ENCODE measurements at regions not wholly inside any gene's neighbourhood (a gene's known extent, or its start where the extent isn't known, plus 50 kb on each side); places are given as distances from the start of the nearest gene placed in this dataset.

DNA sequence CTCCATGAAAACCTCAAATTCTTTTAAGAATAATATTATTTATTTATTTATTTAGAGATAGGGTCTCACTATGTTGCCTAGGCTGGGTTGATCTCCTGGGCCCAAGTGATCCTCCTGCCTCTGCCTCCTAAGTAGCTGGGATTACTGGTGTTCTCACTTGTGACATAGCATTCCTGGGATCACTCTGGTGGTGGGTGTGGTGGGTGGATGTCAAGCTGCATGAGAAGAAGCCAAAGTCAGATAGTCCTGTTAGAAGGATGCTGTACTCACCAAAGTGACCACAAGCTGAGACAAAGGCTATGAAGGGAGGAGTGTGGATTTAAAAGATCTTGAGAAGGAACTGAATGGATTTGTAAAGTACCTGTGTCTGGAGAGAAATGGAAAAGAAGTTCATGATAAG, 87.9 kb upstream of the SPON1 start:
- DNase-seq = no peak

- DNase-seq = no peak
Observed at GRCh38 chr11:13875643-13876042, 86.9 kb upstream of the SPON1 start.

DNA sequence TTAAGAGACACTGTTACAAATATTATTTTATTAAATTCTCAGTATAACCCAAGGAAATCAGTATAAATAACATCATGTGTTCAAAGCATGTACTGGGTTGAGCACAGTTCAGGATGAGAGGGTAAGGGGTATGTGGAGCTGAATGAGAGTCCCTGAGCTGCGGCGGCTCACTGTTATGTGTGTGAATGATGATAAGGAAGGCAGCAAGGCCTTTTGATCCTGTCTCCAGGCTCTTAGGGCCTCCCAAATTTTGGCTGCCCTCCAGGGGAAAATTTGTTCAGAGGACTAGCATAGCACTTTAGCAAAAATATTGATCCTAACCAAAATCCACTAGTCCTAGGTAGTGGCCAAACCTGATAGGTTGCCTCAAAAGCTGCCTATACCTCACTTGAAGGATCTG, 86.1 kb upstream of the SPON1 start:
- no peak for DNase-seq

DNA sequence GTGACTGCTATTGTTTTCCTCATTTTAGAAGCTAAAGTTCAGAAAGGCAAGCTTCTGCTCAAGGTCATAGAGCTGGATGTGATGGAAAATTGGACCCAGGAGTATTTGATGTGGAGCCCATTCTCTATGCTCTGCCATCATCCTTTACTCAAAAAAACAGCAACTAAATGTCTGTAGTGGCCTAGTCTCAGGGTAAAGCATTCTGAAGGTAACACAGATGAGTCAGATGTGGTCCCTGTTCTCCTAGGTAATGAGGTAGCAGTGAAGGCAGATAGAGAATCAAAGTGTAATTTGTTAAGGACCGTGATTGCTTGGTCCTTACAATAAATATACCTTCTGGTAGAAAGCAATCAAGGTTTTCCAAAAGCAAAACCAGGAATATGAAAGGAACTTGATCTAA, 84.4 kb upstream of the SPON1 start:
- no peak for DNase-seq

DNA sequence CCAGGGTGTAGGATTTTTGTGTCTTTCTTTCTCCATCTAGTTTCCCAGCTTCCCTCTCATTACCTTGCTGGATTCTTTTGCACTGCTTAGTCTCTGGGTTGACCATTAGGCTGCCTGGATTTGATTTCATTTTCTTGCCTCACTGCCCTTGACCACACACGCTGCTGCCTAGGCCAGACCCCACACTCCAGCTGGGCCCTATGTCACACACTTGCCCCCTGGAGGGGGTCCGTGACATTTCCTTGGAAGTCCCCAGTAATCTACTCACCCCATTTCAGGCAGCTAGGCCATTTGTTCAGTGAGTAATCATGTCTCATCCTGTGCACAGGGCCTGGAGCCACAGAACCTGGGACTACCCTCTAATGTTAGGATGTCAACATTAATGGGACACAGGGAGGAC, 81.9 kb upstream of the SPON1 start:
- DNase-seq = no peak

DNA sequence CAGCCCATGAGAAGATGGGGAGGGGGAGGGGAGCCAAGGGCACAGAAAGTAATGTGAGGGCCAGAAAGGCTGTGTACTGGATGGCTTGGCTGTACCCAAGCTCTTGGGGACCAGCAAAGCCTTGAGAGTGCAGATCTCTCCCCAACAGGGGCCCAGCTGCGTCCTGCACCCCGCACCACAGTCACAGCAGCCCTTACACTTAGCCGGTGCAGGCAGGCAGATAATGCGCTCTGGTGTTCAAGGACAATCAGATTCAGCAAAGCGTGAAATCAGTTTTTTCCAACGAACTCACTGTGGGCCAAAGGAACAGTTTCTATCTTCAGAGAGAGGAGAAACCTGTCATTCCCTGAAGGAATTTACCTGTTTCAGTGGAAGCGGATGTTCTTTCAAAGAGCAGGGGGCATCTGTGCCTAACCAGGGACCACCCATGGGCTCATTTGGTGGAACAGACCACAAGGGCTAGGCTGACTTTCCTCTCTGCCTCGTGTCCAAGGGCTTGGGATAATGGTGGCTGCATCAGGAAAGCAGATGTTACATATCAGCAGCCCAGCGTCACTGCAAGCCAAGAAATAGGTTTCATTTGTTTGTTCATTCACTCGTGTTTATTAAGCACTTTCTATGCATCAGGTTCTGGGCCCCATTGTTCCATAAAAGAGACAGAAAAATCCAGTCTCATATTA, 81.2 kb upstream of the SPON1 start:
- no peak for DNase-seq

- DNase-seq = peak; percentile 32
Observed at GRCh38 chr11:13883042-13883441, 79.5 kb upstream of the SPON1 start.

DNA sequence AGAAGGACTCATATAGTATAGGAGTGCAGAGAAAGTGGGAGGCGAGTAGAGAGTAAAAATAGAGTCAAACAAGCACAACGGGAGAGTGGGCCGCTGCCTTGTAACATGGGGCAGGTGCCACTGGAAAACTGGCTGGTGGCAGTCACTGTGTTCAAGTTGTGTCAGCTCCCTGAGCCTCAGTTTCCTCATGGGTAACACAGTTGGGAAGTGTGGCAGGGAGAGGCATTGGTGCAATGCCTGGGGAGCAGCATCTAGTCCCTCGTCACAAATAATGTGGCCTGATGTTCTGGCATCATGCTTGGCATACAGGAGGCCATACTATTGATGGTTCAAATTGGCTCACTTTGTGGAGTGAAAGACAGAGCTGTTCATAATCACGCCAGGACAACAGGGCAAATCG, 78.9 kb upstream of the SPON1 start:
- DNase-seq = no peak

DNA sequence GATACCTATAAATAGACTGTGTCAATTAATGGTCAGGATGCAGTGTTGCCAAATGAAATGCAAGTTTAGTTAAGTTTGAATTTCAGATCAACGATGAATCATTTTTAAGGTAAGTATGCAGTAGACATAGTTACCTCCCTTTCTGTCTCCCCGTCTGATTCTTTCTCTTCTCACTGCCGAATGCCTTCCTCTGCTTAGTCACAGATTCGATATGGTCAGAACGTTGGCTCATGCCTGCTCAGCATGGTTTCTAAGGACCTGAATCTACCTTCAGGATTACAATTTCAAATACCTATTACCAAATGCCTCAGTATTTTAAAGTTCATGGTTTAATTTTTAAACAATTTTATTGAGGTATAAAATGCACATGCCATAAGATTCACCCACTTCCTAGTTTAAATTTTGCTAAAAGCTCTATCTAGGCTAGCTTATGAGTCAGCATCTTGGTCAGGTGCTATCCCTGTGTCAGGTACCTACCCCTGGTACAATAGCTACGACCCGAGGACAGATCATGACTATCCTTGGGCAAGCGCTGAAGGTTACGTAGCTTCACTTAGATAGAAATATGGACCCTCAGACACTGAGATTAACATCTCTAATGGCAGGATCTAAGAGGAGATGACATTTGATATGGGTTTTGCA, 78.2 kb upstream of the SPON1 start:
- no peak for DNase-seq

- no peak for DNase-seq
Observed at GRCh38 chr11:13885083-13885482, 77.4 kb upstream of the SPON1 start.

- peak; percentile 99 for DNase-seq
Observed at GRCh38 chr11:13889552-13890249, 72.8 kb upstream of the SPON1 start.

GRCh38 chr11:13891911-13892310, 70.6 kb upstream of the SPON1 start:
- DNase-seq = peak; percentile 65

DNA sequence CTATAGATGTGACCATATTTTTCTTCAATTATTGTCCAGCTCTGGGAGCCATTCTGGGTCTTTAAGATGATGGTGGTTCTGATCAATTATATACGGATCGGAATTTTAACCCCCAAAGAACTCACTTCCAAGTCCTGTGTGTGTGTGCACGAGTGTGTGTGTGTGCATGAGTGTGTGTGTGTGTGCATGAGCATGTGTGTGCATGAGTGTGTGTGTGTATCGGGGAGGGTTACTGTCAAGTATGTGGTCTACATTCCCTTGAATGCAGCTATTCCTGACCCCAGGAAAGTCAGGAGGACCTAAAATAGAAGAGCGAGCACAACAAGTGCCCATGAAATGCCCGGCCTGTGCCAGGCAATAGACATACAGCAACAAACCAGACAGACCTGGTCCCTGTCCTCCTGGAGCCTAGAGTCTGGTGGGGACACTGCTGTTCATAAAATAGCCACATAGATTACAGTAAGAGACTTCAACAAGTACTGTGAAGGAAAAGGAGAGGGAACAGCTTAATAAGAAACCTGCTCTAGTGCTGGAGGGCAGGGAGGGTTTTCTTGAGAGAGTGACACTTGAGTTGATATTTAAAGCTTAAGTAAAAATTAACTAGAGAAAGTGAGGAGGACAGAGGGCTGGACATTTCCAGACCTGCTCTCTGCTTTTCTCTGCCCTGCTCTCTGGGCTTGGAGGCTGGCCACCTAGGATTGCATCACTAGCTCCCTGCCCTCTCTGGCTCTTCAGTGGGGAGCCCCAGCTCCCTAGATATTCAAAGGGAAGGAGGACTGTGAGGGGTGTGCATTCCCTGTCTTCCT, 66.1 kb upstream of the SPON1 start:
- DNase-seq = no peak

- DNase-seq = no peak
Observed at GRCh38 chr11:13896981-13897353, 65.6 kb upstream of the SPON1 start.

GRCh38 chr11:13897646-13898276, 64.8 kb upstream of the SPON1 start:
- DNase-seq = peak; percentile 94

- DNase-seq = no peak
Observed at GRCh38 chr11:13899603-13900002, 62.9 kb upstream of the SPON1 start.

- no peak for DNase-seq
Observed at GRCh38 chr11:13902523-13902922, 60.0 kb upstream of the SPON1 start.

- no peak for DNase-seq
Observed at GRCh38 chr11:13905137-13905781, 57.3 kb upstream of the SPON1 start.

DNA sequence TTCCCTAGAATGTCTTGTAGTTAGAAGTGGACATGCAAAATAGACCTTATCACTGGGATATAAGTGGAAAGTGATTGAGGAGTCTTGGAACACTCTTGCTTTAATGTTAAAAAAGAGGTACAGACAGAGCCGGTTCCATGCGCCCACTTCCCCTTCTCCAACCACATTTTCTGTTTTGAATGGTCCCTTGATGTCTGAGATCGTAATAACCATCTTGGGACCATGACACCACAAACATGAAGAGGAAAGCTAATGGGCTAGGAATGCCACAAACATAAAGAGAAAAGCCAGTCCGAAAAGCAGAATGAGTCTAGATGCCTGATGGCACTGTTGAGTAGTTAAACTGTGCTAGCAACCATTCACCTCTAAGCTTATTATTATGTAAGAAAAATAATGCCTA, 54.8 kb upstream of the SPON1 start:
- DNase-seq = no peak

DNA sequence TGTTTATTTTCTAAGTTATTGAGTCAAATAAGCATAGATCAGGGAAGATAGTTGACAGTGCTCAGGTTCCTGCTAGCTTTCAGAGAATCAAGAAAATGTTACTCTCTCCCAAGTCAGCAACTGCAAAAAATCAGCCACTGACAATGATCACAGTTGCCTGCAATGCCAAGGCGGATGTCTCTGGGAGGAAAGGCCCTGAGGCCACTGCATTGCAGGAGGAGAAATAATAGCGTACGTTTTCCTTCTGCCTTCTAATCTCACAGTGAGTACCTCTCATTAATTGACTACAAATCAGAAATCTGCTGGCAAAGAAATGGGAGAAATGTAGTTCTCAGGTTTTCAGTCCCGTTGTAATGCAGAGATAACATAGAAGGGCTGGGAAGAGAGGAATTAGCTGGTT, 54.0 kb upstream of the SPON1 start:
- peak; percentile 22 for DNase-seq

Data from NCI-H69 (cell line).